Sigmoid colon (tissue), 6 donors: ENCODE measurements at regions not wholly inside any gene's neighbourhood (a gene's known extent, or its start where the extent isn't known, plus 50 kb on each side); places are given as distances from the start of the nearest gene placed in this dataset.

Source experiments
- DNase-seq: peaks from one replicate; pipeline ENCODE4 v3.0.0-alpha.2; 2019
- H3K27ac ChIP-seq, 4 donors: fragments of 200-600 bp; sonication (generic); one replicate each; pipeline ENCODE4 v1.5.1; 2016 to 2019; ENCODE audit warnings: mild to moderate bottlenecking in 1 of 4
- H3K27me3 ChIP-seq, 3 donors: fragments of 200-600 bp; sonication (generic); one replicate each; pipeline ENCODE4 v1.5.1; 2019; ENCODE audit warnings: mild to moderate bottlenecking in 1 of 3
- H3K36me3 ChIP-seq, 4 donors: fragments of 200-600 bp; sonication (generic); one replicate each; pipeline ENCODE4 v1.5.1; 2016 to 2019
- H3K4me1 ChIP-seq, 4 donors: fragments of 200-600 bp; sonication (generic); one replicate each; pipeline ENCODE4 v1.5.1; 2017 to 2019
- H3K4me3 ChIP-seq, 4 donors: fragments of 200-600 bp; sonication (generic); one replicate each; pipeline ENCODE4 v1.5.1; 2017 to 2019; ENCODE audit warnings: mild to moderate bottlenecking in 2 of 4, moderate library complexity in 1 of 4
- H3K9me3 ChIP-seq, 4 donors: fragments of 200-600 bp in 3 of 4; sonication (generic) in 3 of 4; one replicate each; pipeline versions ENCODE4 v1.5.1 to v1.6.1; 2013 to 2019
- EP300 ChIP-seq, 4 donors: sonication (generic); formaldehyde crosslinking; IDR thresholded peaks; one replicate each; pipeline ENCODE4 v1.6.1; 2017; ENCODE audit warnings: antibody characterized with exemption in 4 of 4
- POLR2A ChIP-seq, 2 donors: fragments of 450-650 bp; IDR thresholded peaks; one replicate each; pipeline ENCODE4 v1.6.1; 2016; ENCODE audit warnings: antibody characterized with exemption in 2 of 2, mild to moderate bottlenecking in 2 of 2, moderate library complexity in 2 of 2
- POLR2AphosphoS5 ChIP-seq, 4 donors: sonication (generic); formaldehyde crosslinking; IDR thresholded peaks; one replicate each; pipeline ENCODE4 v1.6.1; 2017; ENCODE audit warnings: antibody characterized with exemption in 4 of 4
- WGBS, 2 donors: extraction: QIAGEN DNeasy Blood & Tissue Kit; methylation state at CpG; one replicate each; pipeline ENCODE4 v1.1.7; 2013; 5-methylcytosine and 5-hydroxymethylcytosine counted together
- intact Hi-C: fragments of 100-400 bp; cut with DNase I; formaldehyde crosslinking; loops from one replicate; pipeline ENCODE4 v1.15.1; 2023
- TF ChIP-seq, protein P1 (sequence below), 4 experiments: fragments of 450-650 bp in 3 of 4; fragments of 200-600 bp in 1 of 4; IDR thresholded peaks; one replicate each; pipeline ENCODE4 v1.5.1; 2016 to 2019; ENCODE audit warnings: antibody characterized with exemption in 4 of 4, mild to moderate bottlenecking in 3 of 4, moderate library complexity in 2 of 4
- donor health status: healthy with polysubstance abuse.
- donor health status: healthy.

DNA sequence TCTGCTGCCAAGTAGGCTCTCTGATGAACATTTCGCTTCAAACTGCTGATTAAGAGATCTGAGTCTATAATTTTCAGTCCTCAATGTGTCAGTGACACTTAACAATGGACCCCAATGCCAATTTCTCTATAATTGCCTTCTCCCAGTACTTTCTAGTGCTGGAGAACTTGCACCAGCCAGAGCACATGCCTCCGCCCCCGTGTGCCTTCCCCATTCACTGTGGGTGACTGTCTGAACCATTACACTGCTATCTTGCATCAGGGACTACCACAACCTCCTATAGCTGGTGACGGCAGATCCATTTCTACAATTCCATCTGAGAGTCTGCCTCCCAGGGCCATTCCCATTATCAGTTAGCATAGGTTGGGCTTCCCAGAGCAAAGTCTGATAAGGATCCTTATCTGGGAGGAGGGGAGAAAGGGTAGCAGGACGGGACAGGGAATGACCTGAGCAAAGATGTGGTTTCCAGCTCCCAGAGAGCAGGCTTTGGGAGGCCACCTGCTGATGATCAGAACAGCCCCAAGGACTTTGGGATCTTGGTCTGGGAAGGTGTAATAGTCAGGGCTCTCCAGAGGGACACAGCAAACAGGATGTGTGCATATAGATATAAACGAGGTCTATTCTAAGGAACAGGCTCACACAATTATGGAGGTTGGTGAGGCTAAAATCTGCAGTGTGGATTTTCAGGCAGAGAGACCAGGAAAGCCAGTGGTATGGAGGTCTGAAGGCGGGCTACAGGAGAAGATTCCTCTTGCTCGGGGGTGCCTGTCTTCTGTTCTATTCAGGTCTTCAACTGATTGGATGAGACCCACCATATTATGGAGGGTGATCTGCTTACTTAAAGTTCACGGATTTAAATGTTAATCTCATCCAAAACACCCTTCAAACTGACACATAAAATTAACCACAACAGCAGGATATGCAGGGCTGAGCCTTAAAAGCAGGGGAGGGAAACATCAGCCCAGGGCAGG, 238.2 kb downstream of the PTPRU start:
- Histone ChIP-seq H3K9me3 (no peaks in the 10 kb centered on the region), H3K27me3 (peaks cover 0 to 52% (median 17%) of the 10 kb centered on the region in 3 donors), H3K27ac (no peak overlapping the region), H3K36me3 (no peaks in the 10 kb centered on the region), H3K4me1 (no peaks in the 10 kb centered on the region), H3K4me3 (no peak overlapping the region)
- WGBS, 2 donors = 48 to 63% methylated on average over 9 of the region's 9 CpGs
- intact Hi-C loops = no loop called here
- TF ChIP-seq EP300 (IDR thresholded peaks at IDR 0.05) = no peak
- DNase-seq = peak; percentile 2

GRCh38 chr1:29473161-29473855, 237.0 kb downstream of the PTPRU start:
- Histone ChIP-seq H3K27me3 (peaks cover 0 to 39% (median 5%) of the 10 kb centered on the region in 3 donors), H3K4me1 (no peaks in the 10 kb centered on the region), H3K27ac (no peak overlapping the region), H3K9me3 (no peaks in the 10 kb centered on the region), H3K4me3 (no peak overlapping the region), H3K36me3 (no peaks in the 10 kb centered on the region)
- peak; percentile 27 for DNase-seq
- intact Hi-C loops = no loop called here
- TF ChIP-seq POLR2A (IDR thresholded peaks at IDR 0.05) (no peak), EP300 (IDR thresholded peaks at IDR 0.05) (no peak), POLR2AphosphoS5 (IDR thresholded peaks at IDR 0.05) (no peak)
- TF ChIP-seq, protein P1, sequence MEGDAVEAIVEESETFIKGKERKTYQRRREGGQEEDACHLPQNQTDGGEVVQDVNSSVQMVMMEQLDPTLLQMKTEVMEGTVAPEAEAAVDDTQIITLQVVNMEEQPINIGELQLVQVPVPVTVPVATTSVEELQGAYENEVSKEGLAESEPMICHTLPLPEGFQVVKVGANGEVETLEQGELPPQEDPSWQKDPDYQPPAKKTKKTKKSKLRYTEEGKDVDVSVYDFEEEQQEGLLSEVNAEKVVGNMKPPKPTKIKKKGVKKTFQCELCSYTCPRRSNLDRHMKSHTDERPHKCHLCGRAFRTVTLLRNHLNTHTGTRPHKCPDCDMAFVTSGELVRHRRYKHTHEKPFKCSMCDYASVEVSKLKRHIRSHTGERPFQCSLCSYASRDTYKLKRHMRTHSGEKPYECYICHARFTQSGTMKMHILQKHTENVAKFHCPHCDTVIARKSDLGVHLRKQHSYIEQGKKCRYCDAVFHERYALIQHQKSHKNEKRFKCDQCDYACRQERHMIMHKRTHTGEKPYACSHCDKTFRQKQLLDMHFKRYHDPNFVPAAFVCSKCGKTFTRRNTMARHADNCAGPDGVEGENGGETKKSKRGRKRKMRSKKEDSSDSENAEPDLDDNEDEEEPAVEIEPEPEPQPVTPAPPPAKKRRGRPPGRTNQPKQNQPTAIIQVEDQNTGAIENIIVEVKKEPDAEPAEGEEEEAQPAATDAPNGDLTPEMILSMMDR (IDR thresholded peaks at IDR 0.05) = no peak
- 76 to 77% methylated on average over 9 of the region's 9 CpGs for WGBS, 2 donors

DNA sequence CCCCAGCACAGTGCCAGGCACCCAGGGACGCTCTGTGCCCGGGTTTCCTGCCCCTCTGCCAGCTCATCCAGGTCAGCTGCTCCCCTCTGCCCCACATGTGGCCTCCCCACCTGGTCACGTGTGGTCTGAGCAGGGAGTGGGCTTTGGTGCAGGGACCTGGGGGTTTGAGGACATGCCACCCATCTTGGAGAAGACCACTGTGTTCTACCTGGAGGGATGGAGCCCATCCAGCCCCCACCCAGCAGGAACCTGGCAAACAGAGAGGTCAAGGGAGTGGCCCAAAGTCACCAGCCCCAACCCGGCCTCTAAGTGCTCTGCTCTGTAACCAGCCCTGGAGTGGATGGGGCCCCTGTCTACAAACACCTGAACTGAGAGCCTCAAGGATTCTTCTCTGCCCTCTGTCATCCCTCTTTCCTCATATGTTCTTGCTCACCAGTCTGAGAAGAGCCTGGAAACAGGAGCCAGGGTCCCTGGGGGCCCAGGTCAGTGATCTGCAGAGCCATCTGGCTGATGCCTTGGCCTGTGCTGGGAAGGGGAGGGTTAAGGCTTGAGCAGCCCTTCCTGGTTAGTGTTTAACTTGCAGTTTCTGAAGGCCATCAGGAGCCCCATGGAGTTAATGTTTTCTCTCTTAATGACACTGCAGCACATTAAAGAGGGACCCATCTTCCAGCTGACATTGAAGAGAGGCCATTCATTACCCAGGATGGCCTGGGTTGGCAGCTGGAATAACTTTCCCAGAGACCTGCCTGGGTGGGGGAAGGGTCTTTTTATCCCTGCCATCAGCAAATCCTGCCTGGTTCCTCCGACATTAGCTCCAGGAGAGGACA, 235.4 kb downstream of the PTPRU start:
- TF ChIP-seq EP300 (IDR thresholded peaks at IDR 0.05) = no peak
- no peak for TF ChIP-seq POLR2A (IDR thresholded peaks at IDR 0.05)
- TF ChIP-seq POLR2AphosphoS5 (IDR thresholded peaks at IDR 0.05) = no peak
- TF ChIP-seq, protein P1 (IDR thresholded peaks at IDR 0.05) = no peak
- peaks cover 0 to 26% (median 0%) of the 10 kb centered on the region in 3 donors for H3K27me3 ChIP-seq
- H3K36me3 ChIP-seq = no peaks in the 10 kb centered on the region
- H3K4me1 ChIP-seq = no peaks in the 10 kb centered on the region
- no peak overlapping the region for H3K4me3 ChIP-seq
- no peak overlapping the region for H3K27ac ChIP-seq
- 44 to 59% methylated on average over 5 of the region's 5 CpGs for WGBS, 2 donors
- DNase-seq = peak; percentile 39
- intact Hi-C loops = no loop called here
- H3K9me3 ChIP-seq = no peaks in the 10 kb centered on the region

- peak; percentile 24 for DNase-seq
- intact Hi-C loops = no loop called here
- peaks cover 0 to 7% (median 1%) of the 10 kb centered on the region in 4 donors for H3K9me3 ChIP-seq
- TF ChIP-seq POLR2A (IDR thresholded peaks at IDR 0.05) = no peak
- no peak for TF ChIP-seq POLR2AphosphoS5 (IDR thresholded peaks at IDR 0.05)
- TF ChIP-seq, protein P1 (IDR thresholded peaks at IDR 0.05) = no peak
- no peak for TF ChIP-seq EP300 (IDR thresholded peaks at IDR 0.05)
- 81 to 84% methylated on average over 10 of the region's 10 CpGs for WGBS, 2 donors
- no peaks in the 10 kb centered on the region for H3K36me3 ChIP-seq
- H3K27me3 ChIP-seq = peaks cover 0 to 20% (median 0%) of the 10 kb centered on the region in 3 donors
- H3K27ac ChIP-seq = no peak overlapping the region
- H3K4me3 ChIP-seq = no peak overlapping the region
- no peaks in the 10 kb centered on the region for H3K4me1 ChIP-seq
Measured at GRCh38 chr1:29470788-29471119, 234.4 kb downstream of the PTPRU start.
